Muscle layer of duodenum (tissue), 2 donors: ENCODE measurements at regions not wholly inside any gene's neighbourhood (a gene's known extent, or its start where the extent isn't known, plus 50 kb on each side); places are given as distances from the start of the nearest gene placed in this dataset.
"Not testable (repeated sequence)": the region's sequence is repeated elsewhere in the genome, so short reads cannot be mapped to it uniquely, and the experiment has no call there.

Experiments used
- H3K27ac ChIP-seq: one replicate; pipeline ENCODE4 v1.7.0; 2013; ENCODE audit warnings: mild to moderate bottlenecking, low read length
- H3K27me3 ChIP-seq: one replicate; pipeline ENCODE4 v1.7.0; 2013; ENCODE audit warnings: low read depth, mild to moderate bottlenecking, control low read depth, low read length
- H3K36me3 ChIP-seq, 2 donors: one replicate each; pipeline ENCODE4 v1.7.0; 2013; ENCODE audit warnings: low read length in 2 of 2, control low read depth in 1 of 2, mild to moderate bottlenecking in 1 of 2; ENCODE audit not compliant: insufficient read depth in 2 of 2, control insufficient read depth in 1 of 2
- H3K4me1 ChIP-seq, 2 donors: one replicate each; pipeline ENCODE4 v1.7.0; 2013; ENCODE audit warnings: low read length in 2 of 2, mild to moderate bottlenecking in 2 of 2, control low read depth in 1 of 2, moderate library complexity in 1 of 2; ENCODE audit not compliant: insufficient read depth in 2 of 2, control insufficient read depth in 1 of 2
- H3K4me3 ChIP-seq, 2 donors: one replicate each; pipeline ENCODE4 v1.7.0; 2013; ENCODE audit warnings: low read length in 2 of 2, low read depth in 1 of 2, mild to moderate bottlenecking in 1 of 2
- H3K9me3 ChIP-seq, 2 donors: one replicate each; pipeline ENCODE4 v1.7.0; 2013; ENCODE audit warnings: low read length in 2 of 2, control low read depth in 1 of 2, mild to moderate bottlenecking in 1 of 2; ENCODE audit not compliant: control insufficient read depth in 1 of 2
- donor health status: healthy.

- H3K4me1 ChIP-seq, result no peaks in the 10 kb centered on the region
- no peak overlapping the region for H3K27ac ChIP-seq
- no peaks in the 10 kb centered on the region for H3K9me3 ChIP-seq
- H3K27me3 ChIP-seq, result no peaks in the 10 kb centered on the region
- no peaks in the 10 kb centered on the region for H3K36me3 ChIP-seq
- no peak overlapping the region for H3K4me3 ChIP-seq
Observed at GRCh38 chr4:179664430-179665027, 2222.3 kb upstream of the AGA start.

GRCh38 chr4:179666226-179666625, 2224.0 kb upstream of the AGA start:
- Histone ChIP-seq H3K27ac (no peak overlapping the region), H3K4me1 (no peaks in the 10 kb centered on the region), H3K36me3 (no peaks in the 10 kb centered on the region), H3K9me3 (no peaks in the 10 kb centered on the region), H3K4me3 (no peak overlapping the region), H3K27me3 (no peaks in the 10 kb centered on the region)

GRCh38 chr4:179671609-179672008, 2229.4 kb upstream of the AGA start:
- Histone ChIP-seq H3K36me3 (no peaks in the 10 kb centered on the region), H3K9me3 (peaks cover 0 to 3% of the 10 kb centered on the region in 2 donors), H3K4me3 (no peak overlapping the region), H3K27ac (no peak overlapping the region), H3K27me3 (no peaks in the 10 kb centered on the region), H3K4me1 (no peaks in the 10 kb centered on the region)

- H3K27ac ChIP-seq, result no peak overlapping the region
- H3K4me3 ChIP-seq, result no peak overlapping the region
- no peaks in the 10 kb centered on the region for H3K27me3 ChIP-seq
- peaks cover 0 to 6% of the 10 kb centered on the region in 2 donors for H3K9me3 ChIP-seq
- H3K4me1 ChIP-seq, result no peaks in the 10 kb centered on the region
- no peaks in the 10 kb centered on the region for H3K36me3 ChIP-seq
Observed at GRCh38 chr4:179678093-179678814, 2236.0 kb upstream of the AGA start.

- H3K27ac ChIP-seq, H3K4me3 ChIP-seq, H3K27me3 ChIP-seq, H3K9me3 ChIP-seq, H3K4me1 ChIP-seq, H3K36me3 ChIP-seq: not testable (repeated sequence)
Observed at GRCh38 chr4:179683661-179684060, 2241.4 kb upstream of the AGA start.

DNA sequence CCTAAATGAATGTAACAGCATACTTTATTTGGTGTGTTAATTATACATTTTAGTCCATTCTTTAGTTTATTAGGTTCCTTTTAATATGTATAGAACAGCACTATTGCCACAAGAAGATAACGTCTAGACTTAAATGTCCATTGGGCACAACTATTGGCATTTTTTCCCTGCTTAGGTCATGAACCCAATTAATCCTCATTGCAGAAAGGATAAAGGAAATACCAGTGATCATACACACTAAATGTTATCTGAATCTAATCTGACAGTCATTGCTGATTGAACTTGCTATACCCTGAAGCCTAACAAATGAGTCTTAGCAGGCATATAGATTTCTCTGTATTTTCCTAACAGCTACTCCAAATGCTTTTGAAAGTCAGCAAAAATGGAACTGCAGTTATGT, 2250.0 kb upstream of the AGA start:
- no peaks in the 10 kb centered on the region for H3K36me3 ChIP-seq
- H3K4me3 ChIP-seq, result no peak overlapping the region
- no peaks in the 10 kb centered on the region for H3K27me3 ChIP-seq
- H3K4me1 ChIP-seq, result no peaks in the 10 kb centered on the region
- H3K9me3 ChIP-seq, result no peaks in the 10 kb centered on the region
- H3K27ac ChIP-seq, result no peak overlapping the region

DNA sequence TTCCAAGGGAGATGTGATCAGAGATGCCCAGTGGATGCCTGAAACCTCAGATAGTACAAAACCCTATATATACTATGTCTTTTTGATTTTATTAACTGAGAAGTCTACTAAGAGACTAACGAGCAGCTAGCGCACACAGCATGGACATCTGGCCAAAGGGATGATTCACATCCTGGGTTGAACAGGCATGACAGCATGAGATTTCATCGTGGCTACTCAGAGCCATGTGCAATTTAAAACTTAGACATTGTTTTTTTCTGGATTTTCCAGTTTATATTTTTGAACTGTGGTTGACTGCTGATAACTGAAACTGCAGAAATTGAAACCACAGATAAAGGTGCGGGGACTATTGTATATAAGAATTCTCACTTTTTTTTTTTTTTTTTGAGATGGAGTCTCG, 2252.9 kb upstream of the AGA start:
- H3K36me3 ChIP-seq, result no peaks in the 10 kb centered on the region
- no peaks in the 10 kb centered on the region for H3K9me3 ChIP-seq
- H3K27me3 ChIP-seq, result no peaks in the 10 kb centered on the region
- H3K4me1 ChIP-seq, result no peaks in the 10 kb centered on the region
- no peak overlapping the region for H3K27ac ChIP-seq
- no peak overlapping the region for H3K4me3 ChIP-seq

GRCh38 chr4:179698321-179698720, 2256.1 kb upstream of the AGA start:
- Histone ChIP-seq H3K4me1 (no peaks in the 10 kb centered on the region), H3K9me3 (no peaks in the 10 kb centered on the region), H3K4me3 (no peak overlapping the region), H3K27me3 (no peaks in the 10 kb centered on the region), H3K27ac (no peak overlapping the region), H3K36me3 (no peaks in the 10 kb centered on the region)

DNA sequence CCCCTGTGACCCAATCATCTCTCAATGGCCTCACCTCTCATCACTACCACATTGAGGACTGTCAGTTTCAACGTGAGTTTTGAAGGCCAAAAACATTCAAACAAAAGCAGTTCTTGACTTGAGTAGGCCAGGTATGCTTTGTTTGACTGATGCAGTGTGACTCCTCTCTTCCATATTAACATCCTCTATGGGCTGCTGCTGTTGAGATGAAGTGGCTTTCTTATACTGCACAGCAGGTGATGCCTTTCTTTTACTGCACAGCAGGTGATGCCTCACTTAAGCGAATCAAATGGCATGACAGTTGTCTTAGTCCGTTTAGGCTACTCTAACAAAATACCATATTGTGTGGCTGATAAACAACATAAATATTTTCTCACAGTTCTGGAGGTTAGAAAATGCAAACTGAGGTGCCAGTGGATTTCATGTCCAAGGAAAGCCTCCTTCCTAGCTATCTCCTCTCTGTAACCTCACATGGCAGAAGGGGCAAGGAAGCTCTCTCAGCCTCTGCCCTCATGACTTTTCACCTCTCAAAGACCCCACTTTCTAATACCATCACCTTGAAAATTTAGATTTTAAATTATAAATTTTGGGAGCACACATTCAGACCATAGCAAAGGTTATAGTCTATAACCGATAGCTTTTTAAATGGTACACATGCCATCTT, 2267.9 kb upstream of the AGA start:
- H3K27me3 ChIP-seq, result no peaks in the 10 kb centered on the region
- H3K4me1 ChIP-seq, result no peaks in the 10 kb centered on the region
- H3K9me3 ChIP-seq, result no peaks in the 10 kb centered on the region
- no peak overlapping the region for H3K4me3 ChIP-seq
- H3K36me3 ChIP-seq, result no peaks in the 10 kb centered on the region
- no peak overlapping the region for H3K27ac ChIP-seq

DNA sequence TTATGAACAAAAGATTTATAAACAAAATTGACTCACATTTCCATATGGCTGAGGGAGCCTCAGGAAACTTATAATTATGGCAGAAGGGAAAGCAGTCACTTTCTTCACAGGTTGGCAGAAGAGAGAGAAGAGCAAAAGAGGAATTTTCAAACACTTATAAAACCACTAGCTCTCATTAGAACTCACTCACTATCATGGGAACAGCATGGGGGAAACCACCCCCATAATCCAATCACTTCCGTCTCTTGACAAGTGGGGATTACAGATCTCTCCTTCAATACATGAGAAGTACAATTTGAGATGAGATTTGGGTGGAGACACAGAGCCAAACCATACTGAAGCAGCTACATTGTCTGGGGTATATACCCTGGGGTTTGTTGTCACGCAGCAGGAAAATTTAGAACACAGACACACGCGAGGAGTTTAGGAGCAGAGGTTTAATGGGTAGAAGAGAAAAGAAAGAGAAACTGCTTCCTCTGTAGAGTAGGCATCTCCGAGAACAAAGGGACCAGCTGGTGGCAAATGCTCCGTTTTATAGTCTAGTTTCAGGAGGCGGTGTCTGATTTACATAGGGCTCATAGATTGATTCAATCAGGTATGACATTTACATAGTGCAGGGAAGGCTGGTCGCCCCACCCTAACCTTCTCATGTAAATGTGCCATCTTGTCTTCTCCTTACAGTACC, 2277.7 kb upstream of the AGA start:
- no peak overlapping the region for H3K27ac ChIP-seq

GRCh38 chr4:179726491-179726890, 2284.3 kb upstream of the AGA start:
- H3K27me3 ChIP-seq, H3K4me1 ChIP-seq, H3K27ac ChIP-seq, H3K9me3 ChIP-seq, H3K4me3 ChIP-seq, H3K36me3 ChIP-seq: not testable (repeated sequence)

More for the DNA sequence above, 2277.7 kb upstream of the AGA start:
- no peaks in the 10 kb centered on the region for H3K36me3 ChIP-seq
- H3K27me3 ChIP-seq, result no peaks in the 10 kb centered on the region
- H3K4me1 ChIP-seq, result no peaks in the 10 kb centered on the region
- no peaks in the 10 kb centered on the region for H3K9me3 ChIP-seq
- H3K4me3 ChIP-seq, result no peak overlapping the region
